ENCODE measurements at regions not wholly inside any gene's neighbourhood (a gene's known extent, or its start where the extent isn't known, plus 50 kb on each side); places are given as distances from the start of the nearest gene placed in this dataset.

DNA sequence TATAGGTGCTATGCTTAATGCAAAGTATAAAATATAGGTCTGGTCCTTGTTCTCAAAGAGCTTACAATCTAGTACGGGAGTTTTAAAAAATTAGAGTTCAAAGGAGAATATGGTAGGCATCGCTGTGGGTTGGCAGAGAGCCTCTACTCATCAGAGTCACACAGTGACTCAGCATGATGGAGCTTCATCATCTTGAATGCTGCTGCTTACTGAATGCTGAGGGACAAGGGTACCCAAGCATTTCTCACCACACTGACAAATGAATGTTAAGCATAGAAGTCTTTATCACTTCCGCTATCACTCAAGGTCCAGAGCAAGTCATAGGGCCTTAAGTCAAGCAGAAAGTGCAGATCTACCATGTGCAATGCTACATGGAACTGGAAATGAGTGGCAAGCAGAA is 268.6 kb upstream of the IGFBP7 start:
- DNase-seq (ENCODE audit: low read depth) = no peak
- TF ChIP-seq, protein P1, sequence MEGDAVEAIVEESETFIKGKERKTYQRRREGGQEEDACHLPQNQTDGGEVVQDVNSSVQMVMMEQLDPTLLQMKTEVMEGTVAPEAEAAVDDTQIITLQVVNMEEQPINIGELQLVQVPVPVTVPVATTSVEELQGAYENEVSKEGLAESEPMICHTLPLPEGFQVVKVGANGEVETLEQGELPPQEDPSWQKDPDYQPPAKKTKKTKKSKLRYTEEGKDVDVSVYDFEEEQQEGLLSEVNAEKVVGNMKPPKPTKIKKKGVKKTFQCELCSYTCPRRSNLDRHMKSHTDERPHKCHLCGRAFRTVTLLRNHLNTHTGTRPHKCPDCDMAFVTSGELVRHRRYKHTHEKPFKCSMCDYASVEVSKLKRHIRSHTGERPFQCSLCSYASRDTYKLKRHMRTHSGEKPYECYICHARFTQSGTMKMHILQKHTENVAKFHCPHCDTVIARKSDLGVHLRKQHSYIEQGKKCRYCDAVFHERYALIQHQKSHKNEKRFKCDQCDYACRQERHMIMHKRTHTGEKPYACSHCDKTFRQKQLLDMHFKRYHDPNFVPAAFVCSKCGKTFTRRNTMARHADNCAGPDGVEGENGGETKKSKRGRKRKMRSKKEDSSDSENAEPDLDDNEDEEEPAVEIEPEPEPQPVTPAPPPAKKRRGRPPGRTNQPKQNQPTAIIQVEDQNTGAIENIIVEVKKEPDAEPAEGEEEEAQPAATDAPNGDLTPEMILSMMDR (conservative IDR thresholded peaks at IDR 0.05; ENCODE audit: low read depth, low read length) = no peak
- H3K4me3 ChIP-seq (ENCODE audit: low read depth, low read length) = no peak overlapping the region

DNA sequence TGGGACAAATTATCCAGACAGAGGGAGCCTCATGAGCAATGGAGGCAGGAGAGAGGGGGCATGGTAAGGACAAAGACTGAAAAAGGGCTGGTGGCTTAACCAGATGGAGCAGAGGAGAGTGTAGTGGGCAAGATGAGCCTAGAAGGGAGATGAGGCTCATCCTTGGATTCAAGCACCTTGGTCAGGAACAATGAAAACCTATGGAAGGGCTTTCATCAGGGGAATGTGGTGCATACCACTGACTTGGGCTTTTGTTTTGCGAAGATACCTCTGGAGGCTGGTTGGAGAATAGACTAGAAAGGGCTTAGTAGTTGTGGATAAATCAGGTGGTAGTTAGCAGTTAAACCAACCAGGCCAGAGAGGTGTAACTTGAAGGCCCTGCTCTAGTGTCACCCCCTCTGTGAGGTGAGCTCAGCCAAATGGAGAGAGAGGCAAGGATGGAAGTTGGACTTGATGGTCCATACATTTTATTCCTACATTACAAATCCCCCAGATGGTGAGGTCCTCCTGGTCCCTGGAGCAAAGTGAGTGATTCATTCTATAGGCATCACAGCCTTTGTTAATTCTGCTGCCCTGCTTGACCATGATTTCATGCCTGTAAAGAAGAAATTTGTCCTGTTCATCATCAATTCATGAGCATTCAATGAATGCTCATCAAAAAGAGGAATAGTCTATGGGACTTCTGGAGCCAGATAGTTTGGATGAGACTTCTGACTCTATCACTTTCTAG is 264.8 kb upstream of the IGFBP7 start:
- no peak for DNase-seq (ENCODE audit: low read depth)
- TF ChIP-seq, protein P1 (conservative IDR thresholded peaks at IDR 0.05; ENCODE audit: low read depth, low read length) = no peak

DNA sequence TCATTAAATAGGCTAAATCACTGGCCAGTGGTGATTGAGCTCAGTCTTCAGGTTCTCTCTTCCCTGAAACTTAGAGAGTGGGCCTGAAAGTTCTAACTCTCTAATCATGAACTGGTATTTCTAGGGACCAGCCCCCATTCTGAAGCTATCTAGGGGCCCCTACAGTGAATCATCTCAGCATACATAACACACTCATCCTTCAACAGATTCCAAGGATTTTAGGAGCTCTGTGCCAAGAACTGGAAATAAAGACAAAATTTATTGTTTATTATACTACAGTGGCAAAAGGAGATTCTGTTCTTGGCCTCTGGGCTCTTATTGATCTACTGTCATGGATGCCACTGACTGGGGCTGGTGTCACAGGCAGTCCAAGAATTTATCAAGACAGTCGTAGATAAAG is 263.8 kb upstream of the IGFBP7 start:
- no peak overlapping the region for H3K4me3 ChIP-seq (ENCODE audit: low read depth, low read length)
- TF ChIP-seq, protein P1 (conservative IDR thresholded peaks at IDR 0.05; ENCODE audit: low read depth, low read length) = no peak
- DNase-seq (ENCODE audit: low read depth) = no peak

More for the DNA sequence above, 264.8 kb upstream of the IGFBP7 start:
- no peak overlapping the region for H3K4me3 ChIP-seq (ENCODE audit: low read depth, low read length)

DNA sequence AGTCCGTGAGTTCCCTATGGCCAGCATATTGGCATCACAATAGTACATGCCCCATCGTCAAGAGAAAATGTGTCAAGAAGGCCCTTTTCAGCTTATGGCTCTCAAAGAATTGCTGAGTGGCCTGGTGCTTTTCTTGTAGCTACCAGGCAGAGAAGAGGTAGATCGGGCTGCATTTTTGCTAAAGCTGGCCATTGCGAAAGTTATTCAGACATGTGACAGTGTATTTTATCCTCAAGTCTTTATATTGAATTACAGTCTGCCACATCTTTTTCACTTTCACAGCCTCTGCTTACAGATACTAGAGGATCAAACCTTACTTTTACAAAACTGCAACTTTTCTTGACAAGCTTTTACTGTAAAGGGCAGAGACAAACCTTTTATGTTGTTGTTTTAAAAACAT is 261.5 kb upstream of the IGFBP7 start:
- TF ChIP-seq, protein P1 (conservative IDR thresholded peaks at IDR 0.05; ENCODE audit: low read depth, low read length) = no peak
- no peak for DNase-seq (ENCODE audit: low read depth)
- H3K4me3 ChIP-seq (ENCODE audit: low read depth, low read length) = no peak overlapping the region

DNA sequence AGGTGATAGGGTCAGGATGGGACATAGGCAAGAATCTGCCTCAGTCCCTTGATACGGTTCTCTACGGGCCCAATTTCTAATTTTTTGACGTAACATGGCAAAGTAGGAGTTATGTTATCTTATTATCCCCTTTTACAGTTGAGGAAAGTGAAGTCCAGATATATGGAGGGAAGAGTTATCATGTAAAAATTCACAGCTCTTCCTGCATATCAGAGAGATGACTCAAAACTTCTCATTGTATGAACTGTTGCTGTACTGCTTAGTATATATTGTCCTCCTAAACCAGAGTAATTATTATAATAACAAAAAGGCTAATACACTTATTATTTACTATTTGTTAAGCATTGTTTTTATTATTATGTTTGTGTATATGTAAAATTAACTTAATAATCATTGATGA is 260.5 kb upstream of the IGFBP7 start:
- TF ChIP-seq, protein P1 (conservative IDR thresholded peaks at IDR 0.05; ENCODE audit: low read depth, low read length) = no peak
- no peak for DNase-seq (ENCODE audit: low read depth)
- H3K4me3 ChIP-seq (ENCODE audit: low read depth, low read length) = no peak overlapping the region

DNA sequence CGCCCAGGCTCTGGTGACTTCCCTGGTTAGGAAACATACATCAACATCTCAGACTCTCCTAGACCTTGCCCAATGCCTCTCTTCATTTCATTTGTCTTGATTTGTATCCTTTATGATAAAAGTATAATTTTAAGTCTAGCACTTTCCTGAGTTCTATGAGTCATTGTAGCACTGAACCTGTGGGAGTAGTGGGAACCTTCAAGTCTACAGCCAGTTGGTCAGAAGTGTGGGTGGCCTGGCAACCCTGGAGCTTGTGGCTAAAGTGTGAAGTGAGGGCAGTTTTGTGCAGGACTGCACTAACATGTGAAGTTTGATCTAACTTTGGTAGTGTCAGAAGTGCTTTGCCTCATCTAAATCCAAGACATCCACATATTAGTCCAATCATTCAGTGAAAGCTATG is 259.3 kb upstream of the IGFBP7 start:
- TF ChIP-seq, protein P1 (conservative IDR thresholded peaks at IDR 0.05; ENCODE audit: low read depth, low read length) = no peak
- H3K4me3 ChIP-seq (ENCODE audit: low read depth, low read length) = no peak overlapping the region
- DNase-seq (ENCODE audit: low read depth) = no peak

DNA sequence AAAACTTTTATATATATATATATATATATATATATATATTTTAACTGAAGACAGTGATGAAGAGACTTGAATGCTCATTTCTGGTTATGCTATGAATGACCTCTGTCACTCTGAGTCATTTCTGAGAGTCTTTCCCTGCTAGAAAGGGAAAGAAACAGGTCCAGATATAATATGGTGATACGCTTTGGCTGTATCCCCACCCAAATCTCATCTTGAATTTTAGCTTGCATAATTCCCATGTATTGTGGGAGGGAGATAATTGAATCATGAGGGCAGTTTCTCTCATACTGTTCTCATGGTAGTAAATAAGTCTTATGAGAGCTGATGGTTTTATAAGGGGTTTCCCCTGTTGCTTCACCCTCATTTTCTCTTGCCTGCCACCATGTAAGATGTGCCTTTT is 254.1 kb upstream of the IGFBP7 start:
- H3K4me3 ChIP-seq (ENCODE audit: low read depth, low read length) = no peak overlapping the region
- no peak for DNase-seq (ENCODE audit: low read depth)
- TF ChIP-seq, protein P1 (conservative IDR thresholded peaks at IDR 0.05; ENCODE audit: low read depth, low read length) = no peak
